Dendritic cell treated with granulocyte-macrophage colony-stimulating factor and Interleukin-4, amounts not matched to agents 40 ng/mL and 50 ng/mL, for 4 days (primary cell): ENCODE measurements at regions not wholly inside any gene's neighbourhood (a gene's known extent, or its start where the extent isn't known, plus 50 kb on each side); places are given as distances from the start of the nearest gene placed in this dataset.

Source experiments
- H3K27ac Mint-ChIP-seq: one replicate; pipeline ENCODE4 v1.8.0; 2022; ENCODE audit warnings: mild to moderate bottlenecking, mixed read lengths
- H3K27me3 Mint-ChIP-seq: one replicate; pipeline ENCODE4 v1.8.0; 2022; ENCODE audit warnings: mild to moderate bottlenecking, mixed read lengths
- H3K36me3 Mint-ChIP-seq: one replicate; pipeline ENCODE4 v1.8.0; 2022; ENCODE audit warnings: low read depth, mixed read lengths
- H3K4me1 Mint-ChIP-seq: one replicate; pipeline ENCODE4 v1.8.0; 2022; ENCODE audit warnings: low read depth, mixed read lengths
- H3K4me3 Mint-ChIP-seq: one replicate; pipeline ENCODE4 v1.8.0; 2022; ENCODE audit warnings: mild to moderate bottlenecking, moderate library complexity, mixed read lengths
- H3K9me3 Mint-ChIP-seq: one replicate; pipeline ENCODE4 v1.8.0; 2022; ENCODE audit warnings: mixed read lengths
- intact Hi-C: fragments of 100-400 bp; cut with micrococcal nuclease; formaldehyde crosslinking; loops from one replicate; pipeline ENCODE4 v1.15.0; 2022

GRCh38 chr21:19759836-19760235 lies 1238.4 kb upstream of the NCAM2 start:
- Mint-ChIP-seq H3K27me3 (no peaks in the 10 kb centered on the region), H3K4me1 (no peaks in the 10 kb centered on the region), H3K9me3 (peaks cover 27% of the 10 kb centered on the region), H3K4me3 (no peak overlapping the region), H3K27ac (no peak overlapping the region), H3K36me3 (no peaks in the 10 kb centered on the region)
- intact Hi-C loops: no loop called here

GRCh38 chr21:19767546-19767945 lies 1230.7 kb upstream of the NCAM2 start:
- Mint-ChIP-seq H3K9me3 (peaks cover 13% of the 10 kb centered on the region), H3K27ac (no peak overlapping the region), H3K4me3 (no peak overlapping the region), H3K27me3 (no peaks in the 10 kb centered on the region), H3K36me3 (no peaks in the 10 kb centered on the region), H3K4me1 (no peaks in the 10 kb centered on the region)
- intact Hi-C loops: no loop called here

GRCh38 chr21:19771881-19772280 lies 1226.3 kb upstream of the NCAM2 start:
- Mint-ChIP-seq H3K4me1 (no peaks in the 10 kb centered on the region), H3K4me3 (no peak overlapping the region), H3K27me3 (no peaks in the 10 kb centered on the region), H3K9me3 (peaks cover 7% of the 10 kb centered on the region), H3K27ac (no peak overlapping the region), H3K36me3 (no peaks in the 10 kb centered on the region)
- intact Hi-C loops: no loop called here

- no peak overlapping the region for H3K4me3 Mint-ChIP-seq
- H3K4me1 Mint-ChIP-seq: no peaks in the 10 kb centered on the region
- peaks cover 8% of the 10 kb centered on the region for H3K9me3 Mint-ChIP-seq
- H3K27me3 Mint-ChIP-seq: no peaks in the 10 kb centered on the region
- H3K36me3 Mint-ChIP-seq: no peaks in the 10 kb centered on the region
- H3K27ac Mint-ChIP-seq: no peak overlapping the region
- intact Hi-C loops: no loop called here
Observed at GRCh38 chr21:19776076-19776475, 1222.1 kb upstream of the NCAM2 start.

GRCh38 chr21:19781881-19782652 lies 1216.1 kb upstream of the NCAM2 start:
- H3K9me3 Mint-ChIP-seq: peaks cover 61% of the 10 kb centered on the region
- no peak overlapping the region for H3K27ac Mint-ChIP-seq
- H3K4me1 Mint-ChIP-seq: no peaks in the 10 kb centered on the region
- H3K36me3 Mint-ChIP-seq: no peaks in the 10 kb centered on the region
- no peaks in the 10 kb centered on the region for H3K27me3 Mint-ChIP-seq
- H3K4me3 Mint-ChIP-seq: no peak overlapping the region
- intact Hi-C loops: no loop called here

GRCh38 chr21:19785941-19786340 lies 1212.3 kb upstream of the NCAM2 start:
- no peaks in the 10 kb centered on the region for H3K4me1 Mint-ChIP-seq
- H3K4me3 Mint-ChIP-seq: no peak overlapping the region
- H3K27me3 Mint-ChIP-seq: no peaks in the 10 kb centered on the region
- intact Hi-C loops: no loop called here
- no peak overlapping the region for H3K27ac Mint-ChIP-seq
- H3K9me3 Mint-ChIP-seq: peaks cover 52% of the 10 kb centered on the region
- H3K36me3 Mint-ChIP-seq: no peaks in the 10 kb centered on the region

GRCh38 chr21:19792004-19792403 lies 1206.2 kb upstream of the NCAM2 start:
- Mint-ChIP-seq H3K27me3 (no peaks in the 10 kb centered on the region), H3K36me3 (no peaks in the 10 kb centered on the region), H3K27ac (no peak overlapping the region), H3K4me3 (no peak overlapping the region), H3K4me1 (no peaks in the 10 kb centered on the region), H3K9me3 (peaks cover 12% of the 10 kb centered on the region)
- intact Hi-C loops: no loop called here

GRCh38 chr21:19807201-19807600 lies 1191.0 kb upstream of the NCAM2 start:
- Mint-ChIP-seq H3K36me3 (no peaks in the 10 kb centered on the region), H3K4me3 (no peak overlapping the region), H3K9me3 (peaks cover under 1% of the 10 kb centered on the region), H3K27me3 (no peaks in the 10 kb centered on the region), H3K4me1 (no peaks in the 10 kb centered on the region), H3K27ac (no peak overlapping the region)
- intact Hi-C loops: no loop called here

GRCh38 chr21:19810779-19811178 lies 1187.4 kb upstream of the NCAM2 start:
- Mint-ChIP-seq H3K4me1 (no peaks in the 10 kb centered on the region), H3K27ac (no peak overlapping the region), H3K36me3 (no peaks in the 10 kb centered on the region), H3K9me3 (peaks cover 26% of the 10 kb centered on the region), H3K4me3 (no peak overlapping the region), H3K27me3 (no peaks in the 10 kb centered on the region)
- intact Hi-C loops: no loop called here

- Mint-ChIP-seq H3K27me3 (no peaks in the 10 kb centered on the region), H3K9me3 (peaks cover 29% of the 10 kb centered on the region), H3K36me3 (no peaks in the 10 kb centered on the region), H3K4me3 (no peak overlapping the region), H3K4me1 (no peaks in the 10 kb centered on the region), H3K27ac (no peak overlapping the region)
- intact Hi-C loops: no loop called here
Observed at GRCh38 chr21:19830446-19830845, 1167.8 kb upstream of the NCAM2 start.

GRCh38 chr21:19832551-19832950 lies 1165.7 kb upstream of the NCAM2 start:
- Mint-ChIP-seq H3K36me3 (no peaks in the 10 kb centered on the region), H3K9me3 (peaks cover 11% of the 10 kb centered on the region)
- intact Hi-C loops: no loop called here

GRCh38 chr21:19833082-19833481 lies 1165.1 kb upstream of the NCAM2 start:
- intact Hi-C loops: no loop called here

More at GRCh38 chr21:19832551-19832950, 1165.7 kb upstream of the NCAM2 start:
- H3K4me3 Mint-ChIP-seq: no peak overlapping the region
- H3K4me1 Mint-ChIP-seq: no peaks in the 10 kb centered on the region
- no peaks in the 10 kb centered on the region for H3K27me3 Mint-ChIP-seq
- no peak overlapping the region for H3K27ac Mint-ChIP-seq

GRCh38 chr21:19842601-19843000 lies 1155.6 kb upstream of the NCAM2 start:
- intact Hi-C loops: no loop called here
- no peaks in the 10 kb centered on the region for H3K36me3 Mint-ChIP-seq

More at GRCh38 chr21:19833082-19833481, 1165.1 kb upstream of the NCAM2 start:
- Mint-ChIP-seq H3K4me1 (no peaks in the 10 kb centered on the region), H3K27ac (no peak overlapping the region), H3K27me3 (no peaks in the 10 kb centered on the region), H3K4me3 (no peak overlapping the region), H3K9me3 (peaks cover 11% of the 10 kb centered on the region), H3K36me3 (no peaks in the 10 kb centered on the region)

GRCh38 chr21:19844334-19844733 lies 1153.9 kb upstream of the NCAM2 start:
- intact Hi-C loops: no loop called here
- Mint-ChIP-seq H3K9me3 (no peaks in the 10 kb centered on the region), H3K27me3 (no peaks in the 10 kb centered on the region), H3K27ac (no peak overlapping the region), H3K4me1 (no peaks in the 10 kb centered on the region), H3K4me3 (no peak overlapping the region), H3K36me3 (no peaks in the 10 kb centered on the region)

More at GRCh38 chr21:19842601-19843000, 1155.6 kb upstream of the NCAM2 start:
- Mint-ChIP-seq H3K27me3 (no peaks in the 10 kb centered on the region), H3K9me3 (no peaks in the 10 kb centered on the region), H3K4me1 (no peaks in the 10 kb centered on the region), H3K4me3 (no peak overlapping the region), H3K27ac (no peak overlapping the region)

- no peaks in the 10 kb centered on the region for H3K36me3 Mint-ChIP-seq
- no peaks in the 10 kb centered on the region for H3K27me3 Mint-ChIP-seq
- H3K27ac Mint-ChIP-seq: no peak overlapping the region
- peaks cover 24% of the 10 kb centered on the region for H3K9me3 Mint-ChIP-seq
- no peak overlapping the region for H3K4me3 Mint-ChIP-seq
- intact Hi-C loops: no loop called here
- H3K4me1 Mint-ChIP-seq: no peaks in the 10 kb centered on the region
Observed at GRCh38 chr21:19850157-19850556, 1148.1 kb upstream of the NCAM2 start.
